Stimulated activated CD8-positive, alpha-beta memory T cell treated with anti-CD3 and anti-CD28 coated beads, Interleukin-12 subunit alpha, Interleukin-12 subunit beta, amount 100 ng/mL, for 1 hour (primary cell): ENCODE measurements at regions not wholly inside any gene's neighbourhood (a gene's known extent, or its start where the extent isn't known, plus 50 kb on each side); places are given as distances from the start of the nearest gene placed in this dataset.
"Not testable (repeated sequence)": the region's sequence is repeated elsewhere in the genome, so short reads cannot be mapped to it uniquely, and the experiment has no call there.

ENCODE experiments used
- DNase-seq: peaks from one replicate; pipeline ENCODE4 v3.0.0-alpha.2; 2020; ENCODE audit warnings: low read depth

DNA sequence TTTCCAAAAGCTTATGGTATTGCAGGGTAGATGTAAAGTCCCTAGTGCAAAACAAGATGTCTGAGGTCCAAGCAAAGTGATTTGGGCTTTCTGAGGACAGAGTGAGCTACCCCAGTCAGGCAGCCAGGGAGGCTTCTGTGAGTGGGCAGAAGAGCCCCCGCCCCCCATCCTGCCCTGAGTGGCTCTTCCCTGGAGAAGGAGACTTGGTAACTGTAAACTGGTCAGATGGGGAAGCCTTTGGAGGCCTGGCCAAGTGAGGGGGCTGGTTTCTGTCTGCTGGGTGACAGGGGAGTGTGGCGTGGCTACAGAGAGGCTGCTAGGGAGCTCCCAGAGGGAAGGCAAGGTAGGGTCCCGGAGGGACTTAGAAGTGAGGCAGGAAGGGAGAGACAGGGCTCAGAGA is 181.3 kb upstream of the HAAO start:
- DNase-seq, result no peak

GRCh38 chr2:42972933-42973516 is 180.6 kb upstream of the HAAO start:
- not testable (repeated sequence) for DNase-seq

DNA sequence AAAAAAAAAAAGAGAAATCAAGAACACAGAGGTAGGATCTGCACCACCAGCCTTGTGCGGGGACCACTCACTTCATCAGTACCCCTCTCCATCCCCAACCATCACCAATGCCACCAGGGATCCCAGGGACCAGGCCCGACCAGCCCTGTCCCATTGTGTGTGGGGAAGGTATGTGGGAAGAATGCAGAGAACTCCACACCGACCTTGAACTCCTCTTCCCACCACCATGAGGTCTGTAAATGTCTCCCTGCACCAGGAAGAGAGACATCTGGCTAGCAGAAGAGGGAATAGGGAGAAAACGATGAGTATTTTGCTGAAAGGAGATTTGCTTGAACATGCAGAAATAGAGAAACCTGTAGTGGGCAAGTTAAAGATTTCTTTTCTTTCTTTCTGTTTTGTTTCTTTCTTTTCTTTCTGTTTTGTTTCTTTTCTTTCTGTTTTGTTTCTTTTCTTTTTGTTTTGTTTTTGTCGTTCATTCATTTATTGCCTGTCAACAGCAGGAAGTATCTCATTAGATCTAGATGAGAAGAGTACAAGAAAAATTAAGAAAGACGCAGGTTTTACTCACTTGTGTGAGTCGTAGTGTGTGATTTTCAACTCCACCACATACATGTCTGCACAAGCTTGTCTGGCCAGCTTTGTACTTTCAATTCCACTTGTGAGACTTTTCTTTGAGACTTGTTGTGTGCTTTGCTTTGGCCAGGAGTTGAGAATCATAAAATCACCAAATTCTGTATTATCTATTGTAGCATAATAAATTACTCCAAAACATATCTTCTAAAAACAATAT is 179.8 kb upstream of the HAAO start:
- no peak for DNase-seq

DNA sequence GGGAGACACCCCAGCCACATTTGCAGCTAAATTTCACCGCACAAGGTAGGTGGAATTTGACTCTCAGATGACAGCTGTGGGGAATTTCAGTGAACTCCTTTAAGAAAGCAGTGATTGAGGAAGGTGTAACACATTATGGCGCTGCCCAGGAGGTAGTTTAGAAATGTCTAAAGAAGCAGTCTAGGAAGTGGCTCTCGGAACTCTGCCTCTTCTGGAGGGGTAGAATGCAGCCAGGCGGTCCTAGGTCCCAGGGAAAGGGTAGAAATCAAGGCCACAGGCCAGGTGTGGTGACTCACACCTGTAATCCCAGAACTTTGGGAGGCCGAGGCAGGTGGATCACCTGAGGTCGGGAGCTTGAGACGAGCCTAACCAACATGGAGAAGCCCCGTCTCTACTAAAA is 179.0 kb upstream of the HAAO start:
- no peak for DNase-seq

DNA sequence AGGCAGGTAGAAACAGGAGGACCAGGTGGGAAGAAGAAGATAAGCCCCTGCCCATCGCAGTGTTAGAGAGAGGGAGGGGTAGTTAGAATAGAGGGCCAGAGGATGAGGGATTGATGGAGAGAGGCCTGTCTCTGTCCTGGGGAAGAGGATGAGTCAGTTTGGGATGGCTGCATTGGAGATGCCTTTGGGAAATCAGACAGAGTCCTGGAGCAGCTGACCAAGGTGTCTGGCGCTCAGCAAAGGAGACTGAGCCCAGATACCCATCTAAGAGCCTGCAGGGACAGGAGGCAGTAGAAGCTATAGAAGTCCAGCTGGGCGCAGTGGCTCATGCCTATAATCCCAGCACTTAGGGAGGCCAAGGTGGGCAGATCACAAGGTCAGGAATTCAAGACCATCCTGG is 177.8 kb upstream of the HAAO start:
- no peak for DNase-seq

- DNase-seq, result no peak
Measured at GRCh38 chr2:42969231-42970150, 177.1 kb upstream of the HAAO start.

- no peak for DNase-seq
Measured at GRCh38 chr2:42967959-42968674, 175.7 kb upstream of the HAAO start.

GRCh38 chr2:42965910-42966309 is 173.5 kb upstream of the HAAO start:
- DNase-seq, result no peak

- DNase-seq, result no peak
Measured at GRCh38 chr2:42965196-42965595, 172.8 kb upstream of the HAAO start.

GRCh38 chr2:42964439-42965083 is 172.2 kb upstream of the HAAO start:
- DNase-seq, result no peak

DNA sequence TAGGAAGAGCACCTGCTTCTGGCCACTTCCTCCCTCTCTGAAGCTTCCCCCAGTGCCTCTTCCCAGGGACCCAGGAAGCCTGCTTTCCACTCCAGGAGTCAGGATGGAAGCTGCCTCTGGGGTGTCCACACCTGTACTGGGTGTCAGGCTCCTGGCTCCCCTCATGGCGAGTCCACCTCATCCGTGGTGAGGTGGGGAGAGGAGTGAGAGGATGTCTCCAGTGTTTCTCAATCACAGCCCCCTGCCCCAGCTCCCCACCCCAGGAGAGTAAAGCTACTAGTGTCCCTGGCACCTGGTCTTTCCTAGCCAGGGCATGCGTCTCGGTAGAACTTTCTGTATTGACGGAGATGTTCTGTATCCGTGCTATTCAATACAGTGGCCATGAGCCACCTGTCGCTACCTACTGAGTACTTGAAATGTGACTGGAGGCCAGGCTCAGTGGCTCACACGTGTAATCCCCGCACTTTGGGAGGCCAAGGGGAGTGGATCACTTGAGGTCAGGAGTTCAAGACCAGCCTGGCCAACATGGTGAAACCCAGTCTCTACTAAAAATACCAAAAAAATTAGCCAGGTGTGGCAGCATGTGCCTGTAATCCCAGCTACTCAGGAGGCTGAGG is 171.2 kb upstream of the HAAO start:
- DNase-seq, result no peak

GRCh38 chr2:42962508-42962953 is 170.1 kb upstream of the HAAO start:
- no peak for DNase-seq

GRCh38 chr2:42961961-42962360 is 169.6 kb upstream of the HAAO start:
- DNase-seq, result no peak

DNA sequence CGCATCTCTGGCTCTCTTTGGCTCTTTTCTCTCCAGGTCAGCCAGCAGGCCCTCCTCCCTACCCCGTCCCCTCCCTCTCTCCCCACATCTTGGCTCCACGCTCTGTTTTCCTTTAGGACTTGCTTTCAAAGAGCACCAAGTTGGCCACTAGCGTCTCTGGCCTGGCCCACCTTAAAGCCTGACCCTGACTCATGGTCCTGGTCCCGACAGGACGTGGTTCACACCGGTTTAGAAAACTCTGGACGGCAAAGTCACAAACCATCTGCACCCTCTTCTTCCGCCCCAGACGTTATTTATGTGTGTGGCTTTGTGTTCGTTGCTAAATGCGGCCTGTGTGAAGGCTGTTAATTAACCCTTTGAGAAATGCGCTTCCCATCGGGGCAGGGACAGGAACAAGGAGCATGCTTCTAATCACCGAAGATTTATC is 169.0 kb upstream of the HAAO start:
- DNase-seq, result no peak

DNA sequence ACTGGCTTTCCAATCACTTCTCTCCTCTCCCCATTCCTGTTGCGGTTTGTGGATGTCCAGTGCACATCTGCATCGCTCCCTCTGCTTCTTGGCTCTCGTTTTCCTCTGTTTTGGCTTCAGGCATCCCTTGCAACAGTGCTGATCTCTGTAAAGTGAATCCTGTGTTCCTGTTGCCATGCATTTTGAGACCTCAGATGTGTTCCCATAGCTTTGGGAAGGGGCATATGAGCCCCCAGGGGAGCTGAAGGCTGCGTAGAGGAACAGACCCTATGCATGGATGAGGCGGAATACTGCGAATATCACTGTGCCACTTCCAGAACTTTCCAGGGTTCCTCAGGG is 168.4 kb upstream of the HAAO start:
- DNase-seq, result no peak

- no peak for DNase-seq
Measured at GRCh38 chr2:42960002-42960841, 167.8 kb upstream of the HAAO start.

DNA sequence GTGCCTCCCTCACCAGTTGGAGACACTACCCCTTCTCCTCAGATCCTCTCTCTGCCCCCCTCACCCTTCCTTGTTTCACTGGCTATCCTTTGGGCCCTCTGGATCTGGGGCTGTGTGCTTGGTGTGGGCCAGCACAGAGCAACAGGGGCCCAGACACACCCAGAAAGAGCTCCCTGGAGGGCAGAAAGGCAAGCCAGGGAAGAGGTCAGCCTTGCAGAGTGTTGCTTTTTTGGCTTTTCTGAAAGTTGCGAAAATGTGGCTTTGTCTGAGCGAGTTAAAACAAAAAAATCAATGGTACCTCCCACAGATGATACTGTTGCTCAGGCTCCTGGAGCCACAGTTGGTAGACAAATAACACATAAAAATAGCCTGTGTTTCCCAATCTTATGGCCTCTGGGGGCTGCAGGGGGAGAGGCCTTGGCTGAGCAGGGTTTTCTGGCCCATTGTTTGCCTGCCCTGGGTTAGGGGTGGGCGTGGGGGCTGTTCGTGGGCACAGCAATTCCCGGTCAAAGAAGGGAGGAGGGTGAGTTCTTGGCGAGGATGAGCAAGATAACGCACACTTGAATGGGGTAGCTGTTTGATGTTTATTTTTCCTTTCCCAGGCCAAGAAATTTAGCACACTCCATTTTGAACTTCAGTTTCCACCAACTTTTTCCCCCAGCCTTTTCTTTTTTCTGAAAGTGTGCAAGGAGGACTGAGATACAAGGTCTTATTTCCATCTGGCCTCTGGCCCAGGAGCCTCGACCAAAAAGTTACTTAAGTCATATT is 167.0 kb upstream of the HAAO start:
- no peak for DNase-seq

- DNase-seq, result no peak
Measured at GRCh38 chr2:42958741-42959233, 166.4 kb upstream of the HAAO start.

GRCh38 chr2:42957861-42958301 is 165.5 kb upstream of the HAAO start:
- DNase-seq, result no peak
